SK-N-MC (cell line): ENCODE measurements at regions not wholly inside any gene's neighbourhood (a gene's known extent, or its start where the extent isn't known, plus 50 kb on each side); places are given as distances from the start of the nearest gene placed in this dataset.

ENCODE experiments used
- EZH2 ChIP-seq: fragments of 200-600 bp; sonication (generic); IDR thresholded peaks from one replicate; pipeline ENCODE4 v1.6.1; 2017; ENCODE audit warnings: antibody characterized with exemption
- FOXP2 ChIP-seq: optimal IDR thresholded peaks from 2 replicates; pipeline ENCODE3; 2011; ENCODE audit warnings: mild to moderate bottlenecking, moderate library complexity; ENCODE audit not compliant: insufficient read depth; ENCODE audit errors: extremely low read length, control extremely low read depth
- POLR2AphosphoS5 ChIP-seq: IDR thresholded peaks from 2 replicates; pipeline ENCODE4 v1.6.1; 2012; ENCODE audit warnings: mild to moderate bottlenecking, low read depth, low read length, borderline replicate concordance

DNA sequence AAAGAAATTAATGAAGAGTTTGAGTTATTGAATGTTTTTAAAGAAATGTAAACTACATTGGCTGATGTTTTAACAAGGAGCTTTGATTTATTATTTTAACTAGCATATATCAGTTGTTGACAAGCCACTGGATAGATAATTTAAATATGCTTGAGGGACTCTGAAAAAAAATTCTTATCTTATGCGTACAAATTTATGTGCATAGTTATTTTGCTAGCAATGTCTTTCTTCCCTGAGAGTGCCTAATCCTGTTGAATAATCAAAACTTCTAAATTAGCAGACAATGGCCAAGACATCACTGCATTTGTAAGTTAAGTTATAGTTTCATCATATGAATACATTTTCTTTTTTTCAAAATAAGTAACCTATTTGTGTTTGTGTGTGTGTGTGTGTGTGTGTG is 342.3 kb downstream of the MED10 start:
- TF ChIP-seq EZH2 (no peak), POLR2AphosphoS5 (no peak), FOXP2 (no peak)
